ENCODE measurements at regions not wholly inside any gene's neighbourhood (a gene's known extent, or its start where the extent isn't known, plus 50 kb on each side); places are given as distances from the start of the nearest gene placed in this dataset.

GRCh38 chr2:240377366-240377765 lies 58.1 kb upstream of the GPC1 start:
- Histone ChIP-seq H3K4me3 (no peak overlapping the region), H3K4me1 (peaks cover 16 to 28% (median 27%) of the 10 kb centered on the region in 4 donors), H3K36me3 (no peaks in the 10 kb centered on the region), H3K27ac (replicated peaks in 1 of 4) (no peak overlapping the region), H3K9me3 (peaks cover 0 to 5% (median 0%) of the 10 kb centered on the region in 4 donors), H3K27me3 (no peaks in the 10 kb centered on the region)
- DNase-seq (ENCODE audit: extremely low spot score), result no peak
- TF ChIP-seq POLR2A (IDR thresholded peaks at IDR 0.05; ENCODE audit: low read depth) (no peak), EP300 (IDR thresholded peaks at IDR 0.05) (no peak), POLR2AphosphoS5 (IDR thresholded peaks at IDR 0.05) (no peak)
- TF ChIP-seq, protein P1, sequence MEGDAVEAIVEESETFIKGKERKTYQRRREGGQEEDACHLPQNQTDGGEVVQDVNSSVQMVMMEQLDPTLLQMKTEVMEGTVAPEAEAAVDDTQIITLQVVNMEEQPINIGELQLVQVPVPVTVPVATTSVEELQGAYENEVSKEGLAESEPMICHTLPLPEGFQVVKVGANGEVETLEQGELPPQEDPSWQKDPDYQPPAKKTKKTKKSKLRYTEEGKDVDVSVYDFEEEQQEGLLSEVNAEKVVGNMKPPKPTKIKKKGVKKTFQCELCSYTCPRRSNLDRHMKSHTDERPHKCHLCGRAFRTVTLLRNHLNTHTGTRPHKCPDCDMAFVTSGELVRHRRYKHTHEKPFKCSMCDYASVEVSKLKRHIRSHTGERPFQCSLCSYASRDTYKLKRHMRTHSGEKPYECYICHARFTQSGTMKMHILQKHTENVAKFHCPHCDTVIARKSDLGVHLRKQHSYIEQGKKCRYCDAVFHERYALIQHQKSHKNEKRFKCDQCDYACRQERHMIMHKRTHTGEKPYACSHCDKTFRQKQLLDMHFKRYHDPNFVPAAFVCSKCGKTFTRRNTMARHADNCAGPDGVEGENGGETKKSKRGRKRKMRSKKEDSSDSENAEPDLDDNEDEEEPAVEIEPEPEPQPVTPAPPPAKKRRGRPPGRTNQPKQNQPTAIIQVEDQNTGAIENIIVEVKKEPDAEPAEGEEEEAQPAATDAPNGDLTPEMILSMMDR (IDR thresholded peaks at IDR 0.05), result no peak
- intact Hi-C loops (cut with DNase I), result no loop called here
- WGBS, result 89% methylated on average over 10 of the region's 10 CpGs

- no peaks in the 10 kb centered on the region for H3K36me3 ChIP-seq
- intact Hi-C loops (cut with DNase I), result no loop called here
- no peak overlapping the region for H3K4me3 ChIP-seq
- H3K4me1 ChIP-seq, result peaks cover 6 to 11% (median 10%) of the 10 kb centered on the region in 4 donors
- TF ChIP-seq POLR2AphosphoS5 (IDR thresholded peaks at IDR 0.05), result no peak
- TF ChIP-seq EP300 (IDR thresholded peaks at IDR 0.05), result no peak
- TF ChIP-seq POLR2A (IDR thresholded peaks at IDR 0.05; ENCODE audit: low read depth), result no peak
- TF ChIP-seq, protein P1 (IDR thresholded peaks at IDR 0.05), result no peak
- no peak for DNase-seq (ENCODE audit: extremely low spot score)
- H3K27ac ChIP-seq (replicated peaks in 1 of 4), result no peak overlapping the region
- H3K9me3 ChIP-seq, result peaks cover 0 to 5% (median 0%) of the 10 kb centered on the region in 4 donors
- H3K27me3 ChIP-seq, result no peaks in the 10 kb centered on the region
- 81% methylated on average over 9 of the region's 9 CpGs for WGBS
Measured at GRCh38 chr2:240379089-240379636, 56.3 kb upstream of the GPC1 start.

DNA sequence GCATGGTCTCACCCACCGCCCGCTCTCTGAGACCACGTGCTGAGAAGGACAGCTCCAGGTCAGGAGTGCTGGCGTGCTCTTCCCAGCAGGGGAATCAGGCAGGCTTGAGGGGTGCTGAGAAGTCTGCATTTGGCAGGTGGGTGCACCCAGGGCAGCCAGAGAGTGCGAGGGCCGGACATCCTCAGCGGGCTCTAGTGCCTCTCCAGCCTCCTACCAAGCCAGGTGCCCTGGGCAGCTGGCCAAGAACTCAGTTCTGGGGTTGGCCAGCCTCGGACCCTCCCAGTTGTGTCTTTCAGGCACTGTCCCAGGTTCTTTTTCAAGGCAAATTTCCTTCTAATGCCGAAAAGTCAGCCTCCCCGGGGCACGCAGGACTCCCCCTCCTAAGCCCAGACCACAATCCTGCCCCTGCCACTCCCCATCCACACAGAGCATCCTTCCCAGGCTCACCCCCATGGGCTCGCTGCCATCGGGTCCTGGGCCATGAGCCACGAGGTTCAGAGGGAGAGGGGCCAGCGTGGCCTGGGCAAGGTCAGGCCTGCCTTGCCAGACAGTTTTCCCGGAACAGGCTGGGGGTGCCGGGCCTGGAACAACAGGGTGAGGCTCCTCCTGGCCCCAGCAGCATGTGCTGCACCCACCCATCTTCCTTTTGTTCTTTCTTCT lies 52.2 kb upstream of the GPC1 start:
- Histone ChIP-seq H3K27me3 (no peaks in the 10 kb centered on the region), H3K27ac (replicated peaks in 1 of 4) (no peak overlapping the region), H3K4me3 (no peak overlapping the region), H3K9me3 (peaks cover 0 to 5% (median 0%) of the 10 kb centered on the region in 4 donors), H3K4me1 (peaks cover 4 to 14% (median 11%) of the 10 kb centered on the region in 4 donors), H3K36me3 (no peaks in the 10 kb centered on the region)
- WGBS, result 89% methylated on average over 16 of the region's 17 CpGs
- DNase-seq (ENCODE audit: extremely low spot score), result no peak
- intact Hi-C loops (cut with DNase I), result no loop called here
- TF ChIP-seq EP300 (IDR thresholded peaks at IDR 0.05) (no peak), POLR2A (IDR thresholded peaks at IDR 0.05; ENCODE audit: low read depth) (no peak), POLR2AphosphoS5 (IDR thresholded peaks at IDR 0.05) (no peak)
- TF ChIP-seq, protein P1 (IDR thresholded peaks at IDR 0.05), result no peak

GRCh38 chr2:240383871-240384700 lies 51.4 kb upstream of the GPC1 start:
- Histone ChIP-seq H3K36me3 (no peaks in the 10 kb centered on the region), H3K4me3 (no peak overlapping the region), H3K27ac (replicated peaks in 1 of 4) (no peak overlapping the region), H3K9me3 (peaks cover 0 to 5% (median 0%) of the 10 kb centered on the region in 4 donors), H3K4me1 (peaks cover 4 to 15% (median 11%) of the 10 kb centered on the region in 4 donors), H3K27me3 (no peaks in the 10 kb centered on the region)
- DNase-seq (ENCODE audit: extremely low spot score), result no peak
- intact Hi-C loops (cut with DNase I), result no loop called here
- WGBS, result 94% methylated on average over 22 of the region's 29 CpGs
- TF ChIP-seq POLR2A (IDR thresholded peaks at IDR 0.05; ENCODE audit: low read depth), result no peak
- no peak for TF ChIP-seq POLR2AphosphoS5 (IDR thresholded peaks at IDR 0.05)
- no peak for TF ChIP-seq EP300 (IDR thresholded peaks at IDR 0.05)
- TF ChIP-seq, protein P1 (IDR thresholded peaks at IDR 0.05), result no peak
